SK-N-SH (cell line): ENCODE measurements at regions not wholly inside any gene's neighbourhood (a gene's known extent, or its start where the extent isn't known, plus 50 kb on each side); places are given as distances from the start of the nearest gene placed in this dataset.

Experiments
- CTCF ChIA-PET: fragments of 300-600, 350-600 bp; formaldehyde crosslinking; extraction: SDS; loops from one replicate; lab custom pipeline; 2021; lab: Yijun Ruan, JAX
- POLR2A ChIA-PET: fragments of 350-600 bp; sonication (Branson Sonifier 250); formaldehyde crosslinking; extraction: SDS; loops from one replicate; lab custom pipeline; 2020; ENCODE audit warnings: antibody characterized with exemption, inconsistent platforms; lab: Yijun Ruan, JAX
- DNase-seq: peaks from one replicate; pipeline ENCODE4 v3.0.0; 2012
- H2AFZ ChIP-seq: fragments of 200-600 bp; sonication (generic); 2 replicates; pipeline ENCODE4 v1.8.1; 2016; ENCODE audit warnings: antibody characterized with exemption, mild to moderate bottlenecking, low read depth
- H3F3A ChIP-seq: fragments of 200-600 bp; sonication (generic); replicated peaks from 2 replicates; pipeline ENCODE3; 2016; ENCODE audit warnings: antibody characterized with exemption, mild to moderate bottlenecking; ENCODE audit not compliant: insufficient read depth
- H3K27ac ChIP-seq, 2 experiments: fragments of 200-500 bp in 1 of 2; fragments of 200-600 bp in 1 of 2; sonication (Bioruptor generic) in 1 of 2; sonication (generic), shearing (Covaris generic) in 1 of 2; 2 replicates each; pipeline versions ENCODE4 v1.5.1 to v1.6.1; 2014 to 2016; ENCODE audit warnings: low read depth in 2 of 2, inconsistent platforms in 1 of 2, low read length in 1 of 2, mild to moderate bottlenecking in 1 of 2, mixed read lengths in 1 of 2
- H3K27me3 ChIP-seq: fragments of 200-600 bp; sonication (generic), shearing (Covaris generic); 2 replicates; pipeline ENCODE4 v1.6.1; 2016; ENCODE audit warnings: mixed run types; ENCODE audit not compliant: insufficient read depth
- H3K36me3 ChIP-seq, 2 experiments: fragments of 200-500 bp in 1 of 2; fragments of 200-600 bp in 1 of 2; sonication (Bioruptor generic) in 1 of 2; sonication (generic) in 1 of 2; replicated peaks in 1 of 2; 2 replicates each; pipeline versions ENCODE3 to v1.5.1; 2014 to 2016; ENCODE audit warnings: low read length in 1 of 2, mild to moderate bottlenecking in 1 of 2; ENCODE audit not compliant: insufficient read depth in 2 of 2, control insufficient read depth in 1 of 2
- H3K4me1 ChIP-seq, 2 experiments: fragments of 200-500 bp in 1 of 2; fragments of 200-600 bp in 1 of 2; sonication (Bioruptor generic) in 1 of 2; sonication (generic), shearing (Covaris generic) in 1 of 2; 2 replicates each; pipeline versions ENCODE4 v1.5.1 to v1.6.1; 2014 to 2016; ENCODE audit warnings: low read depth in 1 of 2, low read length in 1 of 2, mixed run types in 1 of 2; ENCODE audit not compliant: insufficient read depth in 2 of 2, control insufficient read depth in 1 of 2
- H3K4me2 ChIP-seq: fragments of 200-600 bp; sonication (generic), shearing (Covaris generic); 2 replicates; pipeline ENCODE4 v1.6.1; 2017; ENCODE audit warnings: mixed run types
- H3K4me3 ChIP-seq, 2 experiments: fragments of 200-500 bp in 1 of 2; fragments of 200-600 bp in 1 of 2; sonication (Bioruptor generic) in 1 of 2; sonication (generic), shearing (Covaris generic) in 1 of 2; 2 replicates each; pipeline versions ENCODE4 v1.5.1 to v1.8.1; 2014 to 2016; ENCODE audit warnings: low read depth in 2 of 2, inconsistent platforms in 1 of 2, low read length in 1 of 2, mild to moderate bottlenecking in 1 of 2, mixed read lengths in 1 of 2, moderate library complexity in 1 of 2
- H3K79me2 ChIP-seq: fragments of 200-600 bp; sonication (generic); 2 replicates; pipeline ENCODE4 v1.8.1; 2017; ENCODE audit warnings: mild to moderate bottlenecking; ENCODE audit not compliant: insufficient read depth
- H3K9ac ChIP-seq: fragments of 200-600 bp; sonication (generic); 2 replicates; pipeline ENCODE4 v1.6.1; 2017; ENCODE audit warnings: mixed run types
- H3K9me2 ChIP-seq: fragments of 200-600 bp; sonication (generic); 2 replicates; pipeline ENCODE4 v1.6.1; 2017; ENCODE audit warnings: mixed run types
- H3K9me3 ChIP-seq: fragments of 200-600 bp; sonication (generic); 2 replicates; pipeline ENCODE4 v1.6.1; 2017; ENCODE audit warnings: mixed run types, mild to moderate bottlenecking, moderate library complexity
- H4K20me1 ChIP-seq: fragments of 200-600 bp; sonication (generic); 2 replicates; pipeline ENCODE4 v1.6.1; 2017; ENCODE audit warnings: mild to moderate bottlenecking, mixed run types; ENCODE audit not compliant: insufficient read depth
- CHD2 ChIP-seq: fragments of 150-350 bp; IDR thresholded peaks from 2 replicates; pipeline ENCODE4 v1.6.1; 2018; ENCODE audit warnings: low read length; ENCODE audit not compliant: partially characterized antibody
- ELF1 ChIP-seq: IDR thresholded peaks from 2 replicates; pipeline ENCODE4 v1.4.0; 2012
- FOSL2 ChIP-seq: IDR thresholded peaks from 2 replicates; pipeline ENCODE4 v1.4.0; 2012; ENCODE audit warnings: low read depth, mild to moderate bottlenecking, moderate library complexity, borderline replicate concordance
- GATA2 ChIP-seq: sonication (generic); formaldehyde crosslinking; IDR thresholded peaks from 2 replicates; pipeline ENCODE4 v1.5.0; 2020; ENCODE audit warnings: mild to moderate bottlenecking, missing genetic modification reagents
- IRF3 ChIP-seq: fragments of 150-350 bp; IDR thresholded peaks from 2 replicates; pipeline ENCODE4 v1.6.1; 2016; ENCODE audit warnings: mild to moderate bottlenecking, low read depth, low read length
- JUND ChIP-seq: IDR thresholded peaks from 2 replicates; pipeline ENCODE4 v1.4.0; 2012
- MAX ChIP-seq: IDR thresholded peaks from 2 replicates; pipeline ENCODE4 v1.4.0; 2012; ENCODE audit warnings: low read depth
- MEF2A ChIP-seq: IDR thresholded peaks from 2 replicates; pipeline ENCODE4 v1.4.0; 2012; ENCODE audit warnings: low read depth, borderline replicate concordance
- MXI1 ChIP-seq: IDR thresholded peaks from 2 replicates; pipeline ENCODE4 v1.6.1; 2012; ENCODE audit warnings: mild to moderate bottlenecking, low read depth, low read length, improper control_type of control experiment
- NFIC ChIP-seq: IDR thresholded peaks from 2 replicates; pipeline ENCODE4 v1.4.0; 2012; ENCODE audit warnings: borderline replicate concordance
- POLR2AphosphoS5 ChIP-seq: IDR thresholded peaks from 2 replicates; pipeline ENCODE4 v1.6.1; 2012; ENCODE audit warnings: low read depth, low read length
- REST ChIP-seq: IDR thresholded peaks from 2 replicates; pipeline ENCODE4 v1.6.1; 2012; ENCODE audit warnings: mild to moderate bottlenecking, low read depth, low read length, moderate library complexity
- RFX5 ChIP-seq: IDR thresholded peaks from 2 replicates; pipeline ENCODE4 v1.6.1; 2012; ENCODE audit warnings: mild to moderate bottlenecking, improper control_type of control experiment, low read length
- RXRA ChIP-seq: IDR thresholded peaks from 2 replicates; pipeline ENCODE4 v1.4.0; 2012; ENCODE audit warnings: low read depth, mild to moderate bottlenecking, borderline replicate concordance
- SIN3A ChIP-seq: IDR thresholded peaks from 2 replicates; pipeline ENCODE4 v1.6.1; 2012; ENCODE audit warnings: low read depth, mild to moderate bottlenecking, low read length, moderate library complexity, borderline replicate concordance
- SMC3 ChIP-seq: IDR thresholded peaks from 2 replicates; pipeline ENCODE4 v1.6.1; 2012; ENCODE audit warnings: low read depth, low read length, improper control_type of control experiment
- TEAD4 ChIP-seq: IDR thresholded peaks from 2 replicates; pipeline ENCODE4 v1.4.0; 2012; ENCODE audit warnings: mild to moderate bottlenecking, borderline replicate concordance; ENCODE audit not compliant: insufficient read depth
- USF2 ChIP-seq: fragments of 150-350 bp; IDR thresholded peaks from 2 replicates; pipeline ENCODE4 v1.6.1; 2017; ENCODE audit warnings: antibody characterized with exemption, low read length, low read depth, borderline replicate concordance
- WGBS: methylation state at CpG from one replicate; pipeline ENCODE4 v1.1.6; 2017; ENCODE audit warnings: low lambda C conversion rate; 5-methylcytosine and 5-hydroxymethylcytosine counted together

GRCh38 chrX:45743906-45744625 is 543.4 kb upstream of the DIPK2B start:
- 43% methylated on average over 6 of the region's 6 CpGs for WGBS
- peaks cover 16% of the 10 kb centered on the region; the same call in 1 of the 2 replicates for H4K20me1 ChIP-seq
- peak overlapping the region; percentile 63 to 96; a peak in 3 of 4 replicates for H3K27ac ChIP-seq
- POLR2A ChIA-PET: no interaction called here
- H2AFZ ChIP-seq: no peak overlapping the region
- DNase-seq: no peak
- no peaks in the 10 kb centered on the region for H3K27me3 ChIP-seq
- H3K4me2 ChIP-seq: no peak overlapping the region
- peaks cover 0 to 31% of the 10 kb centered on the region in 2 experiments; a peak in 3 of 4 replicates for H3K4me1 ChIP-seq
- H3K9ac ChIP-seq: peak overlapping the region; percentile 6; the same call in 1 of the 2 replicates
- peaks cover 100% of the 10 kb centered on the region for H3F3A ChIP-seq
- H3K4me3 ChIP-seq: no peak overlapping the region
- H3K79me2 ChIP-seq: peaks cover 37% of the 10 kb centered on the region
- CTCF ChIA-PET: no interaction called here
- no peak for TF ChIP-seq REST
- TF ChIP-seq SIN3A: 0 out of 2 replicates have a peak, but pooled peaks have one; percentile 32
- no peak for TF ChIP-seq MEF2A
- no peak for TF ChIP-seq CHD2
- TF ChIP-seq JUND: peak; percentile 35; the same call in 1 of the 2 replicates
- peak; percentile 39 for TF ChIP-seq POLR2AphosphoS5
- no peak for TF ChIP-seq ELF1
- TF ChIP-seq TEAD4: no peak
- TF ChIP-seq NFIC: no peak
- TF ChIP-seq MAX: no peak
- no peaks in the 10 kb centered on the region for H3K9me3 ChIP-seq
- no peaks in the 10 kb centered on the region for H3K9me2 ChIP-seq
- H3K36me3 ChIP-seq: peaks cover 27 to 55% of the 10 kb centered on the region in 2 experiments

GRCh38 chrX:45743081-45743533 is 542.4 kb upstream of the DIPK2B start:
- no peak overlapping the region for H3K4me3 ChIP-seq
- H3F3A ChIP-seq: peaks cover 99% of the 10 kb centered on the region
- H3K9me3 ChIP-seq: no peaks in the 10 kb centered on the region
- H3K79me2 ChIP-seq: peaks cover 27% of the 10 kb centered on the region
- H3K27me3 ChIP-seq: no peaks in the 10 kb centered on the region
- peaks cover 0 to 23% of the 10 kb centered on the region in 2 experiments; a peak in 3 of 4 replicates for H3K4me1 ChIP-seq
- H3K27ac ChIP-seq: peak overlapping the region; percentile 63 to 96; a peak in 3 of 4 replicates
- no peak overlapping the region for H3K4me2 ChIP-seq
- 0 out of 2 replicates have a peak overlapping the region, but pooled peaks have one; percentile 1 for H3K9ac ChIP-seq
- ChIA-PET POLR2A (no interaction called here), CTCF (no interaction called here)
- H3K9me2 ChIP-seq: no peaks in the 10 kb centered on the region
- H2AFZ ChIP-seq: no peak overlapping the region
- peak; percentile 3 for DNase-seq
- WGBS: 64% methylated on average over 3 of the region's 5 CpGs
- H3K36me3 ChIP-seq: peaks cover 27 to 47% of the 10 kb centered on the region in 2 experiments
- peaks cover 6% of the 10 kb centered on the region; the same call in 1 of the 2 replicates for H4K20me1 ChIP-seq
- TF ChIP-seq MEF2A: no peak
- peak; percentile 40 for TF ChIP-seq FOSL2
- peak; percentile 92 for TF ChIP-seq POLR2AphosphoS5
- no peak for TF ChIP-seq NFIC
- no peak for TF ChIP-seq RXRA
- TF ChIP-seq USF2: no peak
- TF ChIP-seq RFX5: no peak
- peak; percentile 41; the same call in 1 of the 2 replicates for TF ChIP-seq TEAD4
- peak; percentile 48; the same call in 1 of the 2 replicates for TF ChIP-seq MAX
- TF ChIP-seq MXI1: no peak
- peak; percentile 2 for TF ChIP-seq SMC3
- no peak for TF ChIP-seq IRF3
- TF ChIP-seq GATA2 (CRISPR knock-in tag): no peak
